Fibroblast of skin of left quadriceps (primary cell): ENCODE measurements at regions not wholly inside any gene's neighbourhood (a gene's known extent, or its start where the extent isn't known, plus 50 kb on each side); places are given as distances from the start of the nearest gene placed in this dataset.
"Not testable (repeated sequence)": the region's sequence is repeated elsewhere in the genome, so short reads cannot be mapped to it uniquely, and the experiment has no call there.

Source experiments
- DNase-seq, 2 experiments: peaks; one replicate each; pipeline ENCODE4 v3.0.0-alpha.2; 2013; ENCODE audit warnings: low read depth in 2 of 2

- no peak for DNase-seq
These were observed 256.4 kb downstream of the GATA3 start for GRCh38 chr10:8310930-8311329.

GRCh38 chr10:8311526-8312070 lies 257.1 kb downstream of the GATA3 start:
- no peak for DNase-seq

- DNase-seq = no peak
These were observed 257.6 kb downstream of the GATA3 start for GRCh38 chr10:8312079-8312478.

- DNase-seq = no peak
These were observed 258.3 kb downstream of the GATA3 start for GRCh38 chr10:8312781-8313180.

GRCh38 chr10:8314486-8314885 lies 260.0 kb downstream of the GATA3 start:
- DNase-seq = no peak

GRCh38 chr10:8315619-8316021 lies 261.1 kb downstream of the GATA3 start:
- DNase-seq = no peak

- no peak for DNase-seq
These were observed 261.8 kb downstream of the GATA3 start for GRCh38 chr10:8316284-8316683.

GRCh38 chr10:8318429-8318828 lies 263.9 kb downstream of the GATA3 start:
- DNase-seq = not testable (repeated sequence)

- DNase-seq = no peak
These were observed 264.5 kb downstream of the GATA3 start for GRCh38 chr10:8318956-8319355.

GRCh38 chr10:8319704-8320103 lies 265.2 kb downstream of the GATA3 start:
- no peak for DNase-seq

- DNase-seq = no peak
These were observed 267.5 kb downstream of the GATA3 start for GRCh38 chr10:8321990-8322389.

GRCh38 chr10:8323428-8324054 lies 269.1 kb downstream of the GATA3 start:
- no peak for DNase-seq

GRCh38 chr10:8325024-8325980 lies 270.8 kb downstream of the GATA3 start:
- DNase-seq = no peak

GRCh38 chr10:8326396-8327139 lies 272.1 kb downstream of the GATA3 start:
- no peak for DNase-seq

GRCh38 chr10:8327140-8327423 lies 272.6 kb downstream of the GATA3 start:
- DNase-seq = no peak

GRCh38 chr10:8331387-8331786 lies 276.9 kb downstream of the GATA3 start:
- DNase-seq = no peak

- peak; percentile 6 to 8 for DNase-seq
These were observed 277.6 kb downstream of the GATA3 start for GRCh38 chr10:8331896-8332729.

- DNase-seq = no peak
These were observed 278.2 kb downstream of the GATA3 start for GRCh38 chr10:8332730-8333111.

GRCh38 chr10:8334631-8335030 lies 280.1 kb downstream of the GATA3 start:
- DNase-seq = no peak

- DNase-seq = no peak
These were observed 282.3 kb downstream of the GATA3 start for GRCh38 chr10:8336629-8337331.

- no peak for DNase-seq
These were observed 282.8 kb downstream of the GATA3 start for GRCh38 chr10:8337332-8337651.
